DMS 273 (cell line): ENCODE measurements at regions not wholly inside any gene's neighbourhood (a gene's known extent, or its start where the extent isn't known, plus 50 kb on each side); places are given as distances from the start of the nearest gene placed in this dataset.
"Not testable (repeated sequence)": the region's sequence is repeated elsewhere in the genome, so short reads cannot be mapped to it uniquely, and the experiment has no call there.

Experiments
- DNase-seq: peaks from one replicate; lab custom pipeline; 2025; ENCODE audit not compliant: unreplicated experiment; lab: John Stamatoyannopoulos, UW

GRCh38 chr10:91080776-91081175 is 139.7 kb upstream of the PCGF5 start:
- no peak for DNase-seq

GRCh38 chr10:91082447-91082846 is 138.0 kb upstream of the PCGF5 start:
- no peak for DNase-seq

- peak; percentile 24 for DNase-seq
These were observed 131.9 kb upstream of the PCGF5 start for GRCh38 chr10:91088300-91089140.

- DNase-seq = peak; percentile 29
These were observed 129.5 kb upstream of the PCGF5 start for GRCh38 chr10:91090761-91091529.

GRCh38 chr10:91091780-91092179 is 128.7 kb upstream of the PCGF5 start:
- no peak for DNase-seq

GRCh38 chr10:91096274-91096673 is 124.2 kb upstream of the PCGF5 start:
- DNase-seq = no peak

GRCh38 chr10:91097313-91097712 is 123.2 kb upstream of the PCGF5 start:
- DNase-seq = no peak

- DNase-seq = not testable (repeated sequence)
These were observed 122.4 kb upstream of the PCGF5 start for GRCh38 chr10:91098021-91098420.

- DNase-seq = peak; percentile 17
These were observed 116.9 kb upstream of the PCGF5 start for GRCh38 chr10:91103384-91104192.

- peak; percentile 24 for DNase-seq
These were observed 116.0 kb upstream of the PCGF5 start for GRCh38 chr10:91104193-91105041.

- no peak for DNase-seq
These were observed 115.2 kb upstream of the PCGF5 start for GRCh38 chr10:91105269-91105668.

GRCh38 chr10:91108820-91109219 is 111.6 kb upstream of the PCGF5 start:
- DNase-seq = no peak

- no peak for DNase-seq
These were observed 109.4 kb upstream of the PCGF5 start for GRCh38 chr10:91111060-91111459.

- no peak for DNase-seq
These were observed 104.7 kb upstream of the PCGF5 start for GRCh38 chr10:91115618-91116390.

GRCh38 chr10:91117505-91117904 is 103.0 kb upstream of the PCGF5 start:
- DNase-seq = no peak

GRCh38 chr10:91120348-91120747 is 100.1 kb upstream of the PCGF5 start:
- DNase-seq = no peak

GRCh38 chr10:91123261-91123660 is 97.2 kb upstream of the PCGF5 start:
- no peak for DNase-seq

- DNase-seq = no peak
These were observed 96.4 kb upstream of the PCGF5 start for GRCh38 chr10:91124016-91124415.

- no peak for DNase-seq
These were observed 94.0 kb upstream of the PCGF5 start for GRCh38 chr10:91126471-91126870.
